Right ventricle myocardium inferior (tissue), 1 donor: ENCODE measurements at regions not wholly inside any gene's neighbourhood (a gene's known extent, or its start where the extent isn't known, plus 50 kb on each side); places are given as distances from the start of the nearest gene placed in this dataset.

Experiments
- ATAC-seq: fragments of 200-7000 bp; cut with Tn5 transposase; one replicate; pipeline ENCODE4 v1.9.1; 2020; ENCODE audit warnings: mild to moderate bottlenecking, moderate library complexity
- DNase-seq: peaks from one replicate; pipeline ENCODE4 v3.0.0; 2021; ENCODE audit errors: missing footprints
- intact Hi-C: fragments of 100-400 bp; cut with DNase I; formaldehyde crosslinking; loops from one replicate; pipeline ENCODE4 v1.11.0; 2022
- donor health status: DM: no; HTN: yes; CAD: no; lungs with severe emphysema.

GRCh38 chr17:11094331-11094730, 146.7 kb upstream of the SHISA6 start:
- intact Hi-C loops, result no loop called here
- DNase-seq (no peak), ATAC-seq (no peak)

GRCh38 chr17:11086646-11087340, 154.2 kb upstream of the SHISA6 start:
- ATAC-seq (no peak), DNase-seq (no peak)
- intact Hi-C loops, result no loop called here

- no peak for ATAC-seq
Measured at GRCh38 chr17:11082559-11082958, 158.5 kb upstream of the SHISA6 start.

GRCh38 chr17:11081342-11081741, 159.7 kb upstream of the SHISA6 start:
- no peak for ATAC-seq

More at GRCh38 chr17:11082559-11082958, 158.5 kb upstream of the SHISA6 start:
- intact Hi-C loops, result no loop called here
- no peak for DNase-seq

GRCh38 chr17:11077673-11078072, 163.3 kb upstream of the SHISA6 start:
- ATAC-seq, result no peak
- intact Hi-C loops, result no loop called here

More at GRCh38 chr17:11081342-11081741, 159.7 kb upstream of the SHISA6 start:
- DNase-seq, result no peak
- intact Hi-C loops, result no loop called here

GRCh38 chr17:11074451-11074850, 166.6 kb upstream of the SHISA6 start:
- no peak for DNase-seq
- intact Hi-C loops, result no loop called here
- no peak for ATAC-seq

More at GRCh38 chr17:11077673-11078072, 163.3 kb upstream of the SHISA6 start:
- no peak for DNase-seq

- DNase-seq (no peak), ATAC-seq (no peak)
- intact Hi-C loops, result no loop called here
Measured at GRCh38 chr17:11056926-11057325, 184.1 kb upstream of the SHISA6 start.

- ATAC-seq (no peak), DNase-seq (no peak)
- intact Hi-C loops, result no loop called here
Measured at GRCh38 chr17:11053846-11054245, 187.2 kb upstream of the SHISA6 start.

GRCh38 chr17:11049539-11049938, 191.5 kb upstream of the SHISA6 start:
- no peak for ATAC-seq
- no peak for DNase-seq
- intact Hi-C loops, result no loop called here

GRCh38 chr17:11047228-11047627, 193.8 kb upstream of the SHISA6 start:
- ATAC-seq (no peak), DNase-seq (no peak)
- intact Hi-C loops, result no loop called here

GRCh38 chr17:11039342-11039741, 201.5 kb upstream of the PIRT start:
- ATAC-seq (no peak), DNase-seq (no peak)
- intact Hi-C loops, result no loop called here

GRCh38 chr17:11035681-11036080, 197.8 kb upstream of the PIRT start:
- ATAC-seq (no peak), DNase-seq (no peak)
- intact Hi-C loops, result no loop called here

GRCh38 chr17:11031787-11032186, 193.9 kb upstream of the PIRT start:
- ATAC-seq, result no peak
- intact Hi-C loops, result no loop called here
- no peak for DNase-seq

- ATAC-seq (no peak), DNase-seq (no peak)
- intact Hi-C loops, result no loop called here
Measured at GRCh38 chr17:11029791-11030190, 191.9 kb upstream of the PIRT start.

- intact Hi-C loops, result no loop called here
- ATAC-seq (no peak), DNase-seq (no peak)
Measured at GRCh38 chr17:11028349-11028748, 190.5 kb upstream of the PIRT start.

GRCh38 chr17:11026903-11027302, 189.0 kb upstream of the PIRT start:
- no peak for DNase-seq
- intact Hi-C loops, result no loop called here
- ATAC-seq, result no peak

- no peak for DNase-seq
- intact Hi-C loops, result no loop called here
- ATAC-seq, result no peak
Measured at GRCh38 chr17:11023639-11024479, 186.0 kb upstream of the PIRT start.

- no peak for DNase-seq
- no peak for ATAC-seq
- intact Hi-C loops, result no loop called here
Measured at GRCh38 chr17:11006530-11006929, 168.6 kb upstream of the PIRT start.

GRCh38 chr17:11005940-11006339, 168.1 kb upstream of the PIRT start:
- DNase-seq, result no peak
- peak; percentile 31 for ATAC-seq
- intact Hi-C loops, result no loop called here

GRCh38 chr17:11002417-11002816, 164.5 kb upstream of the PIRT start:
- DNase-seq (no peak), ATAC-seq (no peak)
- intact Hi-C loops, result no loop called here
